GM19452 (cell line): ENCODE measurements at regions not wholly inside any gene's neighbourhood (a gene's known extent, or its start where the extent isn't known, plus 50 kb on each side); places are given as distances from the start of the nearest gene placed in this dataset.
"Not testable (repeated sequence)": the region's sequence is repeated elsewhere in the genome, so short reads cannot be mapped to it uniquely, and the experiment has no call there.

Experiments used
- ATAC-seq: cut with Tn5 transposase; IDR thresholded peaks from one replicate; pipeline ENCODE4 v1.9.1; 2021; ENCODE audit not compliant: unreplicated experiment

- no peak for ATAC-seq
Measured at GRCh38 chr7:36058020-36058592, 94.9 kb upstream of the EEPD1 start.

DNA sequence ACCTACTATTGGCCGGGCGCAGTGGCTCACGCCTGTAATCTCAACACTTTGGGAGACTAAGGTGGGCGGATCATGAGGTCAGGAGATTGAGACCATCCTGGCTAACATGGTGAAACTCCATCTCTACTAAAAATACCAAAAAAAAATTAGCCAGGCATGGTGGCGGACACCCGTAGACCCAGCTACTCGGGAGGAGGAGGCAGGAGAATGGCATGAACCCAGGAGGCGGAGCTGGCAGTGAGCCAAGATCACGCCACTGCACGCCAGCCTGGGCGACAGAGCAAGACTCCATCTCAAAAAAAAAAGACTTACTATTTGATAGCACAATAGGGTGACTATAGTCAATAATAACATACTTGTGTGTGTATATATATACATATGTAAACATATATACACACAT lies 92.7 kb upstream of the EEPD1 start:
- ATAC-seq: not testable (repeated sequence)

GRCh38 chr7:36062154-36062815 lies 90.8 kb upstream of the EEPD1 start:
- no peak for ATAC-seq

- ATAC-seq: no peak
Measured at GRCh38 chr7:36064676-36065075, 88.4 kb upstream of the EEPD1 start.

DNA sequence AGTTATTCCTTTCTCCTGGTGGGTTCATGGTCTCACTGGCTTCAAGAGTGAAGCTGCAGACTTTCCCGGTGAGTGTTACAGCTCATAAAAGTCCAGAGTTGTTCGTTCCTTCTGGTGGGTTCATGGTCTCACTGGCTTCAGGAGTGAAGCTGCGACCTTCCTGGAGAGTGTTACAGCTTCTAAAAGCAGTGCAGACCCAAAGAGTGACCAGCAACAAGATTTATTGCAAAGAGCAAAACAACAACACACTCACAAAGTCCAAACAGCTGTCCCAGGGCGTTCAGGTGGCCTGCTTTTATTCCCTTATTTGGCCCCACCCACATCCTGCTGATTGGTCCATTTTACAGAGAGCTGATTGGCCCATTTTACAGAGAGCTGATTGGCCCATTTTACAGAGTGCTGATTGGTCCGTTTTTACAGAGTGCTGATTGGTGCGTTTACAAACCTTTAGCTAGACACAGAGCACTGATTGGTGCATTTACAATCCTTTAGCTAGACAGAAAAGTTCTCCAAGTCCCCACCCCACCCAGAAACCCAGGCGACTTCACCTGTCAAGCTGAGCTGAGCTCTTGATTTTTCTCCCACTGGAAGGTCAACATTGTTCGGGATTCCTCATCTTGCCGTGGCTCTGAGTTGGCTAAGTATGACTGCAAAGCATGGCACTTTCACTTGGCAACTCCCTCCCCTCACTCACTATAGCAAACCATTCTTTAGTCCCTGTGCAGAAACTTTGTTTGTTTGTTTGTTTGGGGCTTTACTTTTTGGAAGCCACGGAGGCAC lies 87.3 kb upstream of the EEPD1 start:
- not testable (repeated sequence) for ATAC-seq

- no peak for ATAC-seq
Measured at GRCh38 chr7:36066343-36066664, 86.8 kb upstream of the EEPD1 start.

GRCh38 chr7:36070230-36070629 lies 82.8 kb upstream of the EEPD1 start:
- ATAC-seq: no peak

GRCh38 chr7:36071605-36072004 lies 81.4 kb upstream of the EEPD1 start:
- ATAC-seq: no peak

- no peak for ATAC-seq
Measured at GRCh38 chr7:36072620-36073019, 80.4 kb upstream of the EEPD1 start.

DNA sequence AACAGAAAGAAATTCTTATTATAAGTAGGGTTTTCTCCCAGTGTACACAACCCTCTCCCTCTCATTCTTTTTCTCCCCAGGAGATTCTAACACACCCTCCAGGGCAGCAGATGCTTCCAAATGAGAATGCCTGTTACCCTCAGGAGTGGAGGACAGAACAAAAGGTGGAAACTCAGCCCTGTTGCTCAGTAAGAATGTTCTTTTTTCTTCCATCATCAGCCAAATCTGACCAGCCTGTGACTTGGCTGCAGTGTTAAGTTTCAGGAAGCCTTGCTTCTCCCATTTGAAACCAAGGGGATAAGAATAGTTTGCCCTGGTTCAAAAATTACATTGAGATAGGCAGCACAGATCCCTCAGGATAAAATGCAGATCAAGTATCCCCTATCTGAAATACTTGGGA lies 77.5 kb upstream of the EEPD1 start:
- ATAC-seq: no peak

DNA sequence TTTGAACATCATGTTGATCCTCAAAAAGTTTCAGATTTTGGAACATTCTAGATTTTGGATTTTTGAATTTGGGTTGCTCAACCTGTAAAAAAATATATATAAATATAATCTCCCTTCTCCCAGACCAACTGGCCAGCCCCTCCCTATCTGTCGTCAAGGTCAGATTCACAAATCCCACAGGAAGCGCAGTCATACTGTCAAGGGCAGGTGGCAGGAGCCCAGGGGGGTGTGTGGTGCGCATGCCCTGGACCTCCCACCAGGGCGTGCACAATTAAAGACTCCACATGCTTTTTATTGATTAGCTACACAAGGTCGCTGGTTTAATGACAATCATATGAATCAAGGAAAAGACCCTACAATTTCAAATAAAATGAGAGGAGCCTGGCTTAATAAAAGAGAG lies 77.0 kb upstream of the EEPD1 start:
- no peak for ATAC-seq

- no peak for ATAC-seq
Measured at GRCh38 chr7:36078816-36079360, 74.2 kb upstream of the EEPD1 start.

DNA sequence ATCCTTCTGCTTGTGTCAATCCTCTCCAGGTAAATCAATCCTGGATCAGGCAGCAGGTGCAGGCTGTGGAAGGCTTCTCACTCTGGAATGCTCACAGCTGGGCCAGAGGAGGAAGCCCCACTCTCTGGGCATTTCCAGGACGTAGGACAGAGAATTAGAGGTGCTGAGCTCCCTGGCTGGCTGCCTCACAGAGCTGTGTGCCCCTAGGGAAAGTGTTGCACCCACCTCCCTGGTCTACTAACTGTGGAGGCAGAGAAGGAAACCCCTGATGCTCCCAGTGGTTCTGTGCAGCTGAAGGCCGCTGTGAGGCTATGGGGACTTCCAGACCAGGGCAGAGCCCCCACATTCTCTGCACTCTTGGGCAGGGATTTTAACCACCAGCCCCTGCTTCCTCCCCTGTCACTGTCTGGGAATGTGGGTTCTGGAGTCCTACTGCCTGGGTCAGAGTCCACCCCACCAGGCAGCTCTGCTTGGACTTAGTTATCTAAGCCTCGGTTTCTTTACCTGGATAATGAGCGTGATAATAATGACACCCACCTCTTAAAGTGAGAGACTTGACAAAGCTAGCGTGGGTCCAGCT lies 73.5 kb upstream of the EEPD1 start:
- ATAC-seq: no peak

- ATAC-seq: no peak
Measured at GRCh38 chr7:36080843-36081242, 72.2 kb upstream of the EEPD1 start.

DNA sequence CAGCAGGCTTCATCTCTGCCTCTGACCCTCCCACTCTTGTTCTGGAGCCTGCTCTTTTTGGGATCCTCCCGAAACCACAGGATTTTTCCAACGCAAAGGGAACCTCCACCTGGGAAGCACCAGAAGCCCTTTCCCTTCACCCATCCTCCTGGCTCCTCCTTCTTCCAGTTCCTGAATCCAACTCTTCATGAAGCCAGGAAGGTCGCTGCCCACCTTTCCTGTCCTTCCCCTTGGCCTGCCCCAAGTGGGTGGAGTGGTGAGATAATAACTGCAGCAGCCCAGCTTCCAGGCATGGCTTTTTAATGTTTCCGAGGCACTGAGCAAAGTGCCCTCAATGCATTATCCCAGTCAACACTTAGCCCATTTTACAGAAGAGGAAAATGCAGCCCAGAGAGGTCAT lies 70.8 kb upstream of the EEPD1 start:
- ATAC-seq: no peak

GRCh38 chr7:36082910-36083309 lies 70.1 kb upstream of the EEPD1 start:
- ATAC-seq: no peak

DNA sequence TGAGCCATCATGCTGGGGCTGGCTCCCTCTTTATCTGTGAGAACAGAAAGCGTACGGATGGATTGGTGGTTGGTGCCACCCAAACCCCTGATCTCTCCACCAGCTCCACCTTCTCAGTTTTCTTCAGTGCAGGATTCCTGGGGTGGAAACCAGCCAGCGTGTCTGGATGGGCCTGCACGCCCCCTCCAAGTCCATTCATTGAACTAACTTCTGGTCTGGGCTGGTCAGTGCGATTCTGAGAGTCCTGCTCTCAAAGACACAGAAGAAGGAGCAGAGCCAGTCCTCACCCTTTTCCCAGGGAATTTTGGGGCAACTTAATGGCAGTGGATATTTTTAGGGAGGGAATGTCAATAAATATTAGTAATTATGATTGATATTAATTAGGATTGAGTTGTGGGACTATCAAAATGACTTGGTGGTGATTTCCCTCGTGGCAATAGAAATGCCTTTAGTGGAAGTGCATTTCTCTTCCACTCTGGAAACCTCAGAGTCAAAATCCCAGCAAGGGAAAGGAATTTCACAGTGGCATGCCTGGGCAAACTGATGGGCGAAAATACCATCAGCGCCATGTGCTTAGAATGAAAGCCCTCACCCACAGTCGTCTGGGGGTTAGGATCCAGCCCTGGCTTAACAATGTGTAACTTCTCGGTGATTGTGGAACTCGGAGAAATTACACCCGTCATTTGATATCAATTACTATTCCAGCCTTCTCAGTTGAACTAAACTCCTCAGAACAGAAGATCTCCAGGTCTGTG lies 69.3 kb upstream of the EEPD1 start:
- no peak for ATAC-seq

GRCh38 chr7:36084485-36085091 lies 68.5 kb upstream of the EEPD1 start:
- ATAC-seq: no peak

DNA sequence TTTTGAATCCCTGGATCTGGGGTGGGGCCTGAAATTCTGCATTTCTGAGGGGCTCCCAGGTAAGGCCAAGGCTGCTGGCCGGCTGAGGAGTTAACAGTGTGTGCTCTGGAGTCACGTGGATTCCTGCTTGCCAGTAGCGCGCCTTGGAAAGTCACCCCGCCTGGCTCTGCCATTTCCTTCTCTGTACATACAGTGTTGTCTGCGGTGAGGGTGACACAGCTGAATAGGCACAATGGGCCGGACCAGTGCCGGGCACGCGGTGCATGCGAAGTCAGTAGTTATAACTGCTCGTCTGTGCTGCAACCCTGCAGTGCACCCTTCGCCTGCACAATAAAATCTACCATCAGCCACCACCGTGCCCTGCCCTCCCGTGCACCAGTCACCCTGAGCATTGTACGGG lies 68.0 kb upstream of the EEPD1 start:
- ATAC-seq: no peak

GRCh38 chr7:36086571-36086970 lies 66.5 kb upstream of the EEPD1 start:
- no peak for ATAC-seq

DNA sequence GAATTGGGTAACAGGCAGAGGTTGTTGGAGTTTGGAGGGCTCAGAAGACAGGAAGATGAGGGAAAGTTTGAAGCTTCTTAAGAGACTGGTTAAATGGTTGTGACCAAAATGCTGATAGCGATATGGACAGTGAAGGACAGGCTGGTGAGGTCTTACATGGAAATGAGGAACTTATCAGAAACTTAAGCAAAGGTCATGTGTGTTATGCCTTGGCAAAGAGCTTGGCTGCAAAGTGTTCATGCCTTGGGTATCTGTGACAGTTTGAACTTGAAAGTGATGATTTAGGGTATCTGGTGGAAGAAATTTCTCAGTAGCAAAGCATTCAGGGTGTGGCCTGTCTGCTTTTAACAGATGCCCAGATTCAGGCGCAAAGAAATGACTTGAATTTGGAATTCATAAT lies 64.5 kb upstream of the EEPD1 start:
- no peak for ATAC-seq
